SK-N-SH (cell line): ENCODE measurements at regions not wholly inside any gene's neighbourhood (a gene's known extent, or its start where the extent isn't known, plus 50 kb on each side); places are given as distances from the start of the nearest gene placed in this dataset.

ENCODE experiments used
- CTCF ChIA-PET: fragments of 300-600, 350-600 bp; formaldehyde crosslinking; extraction: SDS; loops from one replicate; lab custom pipeline; 2021; lab: Yijun Ruan, JAX
- POLR2A ChIA-PET: fragments of 350-600 bp; sonication (Branson Sonifier 250); formaldehyde crosslinking; extraction: SDS; loops from one replicate; lab custom pipeline; 2020; ENCODE audit warnings: antibody characterized with exemption, inconsistent platforms; lab: Yijun Ruan, JAX
- DNase-seq: peaks from one replicate; pipeline ENCODE4 v3.0.0; 2012
- H2AFZ ChIP-seq: fragments of 200-600 bp; sonication (generic); 2 replicates; pipeline ENCODE4 v1.8.1; 2016; ENCODE audit warnings: antibody characterized with exemption, mild to moderate bottlenecking, low read depth
- H3F3A ChIP-seq: fragments of 200-600 bp; sonication (generic); replicated peaks from 2 replicates; pipeline ENCODE3; 2016; ENCODE audit warnings: antibody characterized with exemption, mild to moderate bottlenecking; ENCODE audit not compliant: insufficient read depth
- H3K27ac ChIP-seq, 2 experiments: fragments of 200-500 bp in 1 of 2; fragments of 200-600 bp in 1 of 2; sonication (Bioruptor generic) in 1 of 2; sonication (generic), shearing (Covaris generic) in 1 of 2; 2 replicates each; pipeline versions ENCODE4 v1.5.1 to v1.6.1; 2014 to 2016; ENCODE audit warnings: low read depth in 2 of 2, inconsistent platforms in 1 of 2, low read length in 1 of 2, mild to moderate bottlenecking in 1 of 2, mixed read lengths in 1 of 2
- H3K27me3 ChIP-seq: fragments of 200-600 bp; sonication (generic), shearing (Covaris generic); 2 replicates; pipeline ENCODE4 v1.6.1; 2016; ENCODE audit warnings: mixed run types; ENCODE audit not compliant: insufficient read depth
- H3K36me3 ChIP-seq, 2 experiments: fragments of 200-500 bp in 1 of 2; fragments of 200-600 bp in 1 of 2; sonication (Bioruptor generic) in 1 of 2; sonication (generic) in 1 of 2; replicated peaks in 1 of 2; 2 replicates each; pipeline versions ENCODE3 to v1.5.1; 2014 to 2016; ENCODE audit warnings: low read length in 1 of 2, mild to moderate bottlenecking in 1 of 2; ENCODE audit not compliant: insufficient read depth in 2 of 2, control insufficient read depth in 1 of 2
- H3K4me1 ChIP-seq, 2 experiments: fragments of 200-500 bp in 1 of 2; fragments of 200-600 bp in 1 of 2; sonication (Bioruptor generic) in 1 of 2; sonication (generic), shearing (Covaris generic) in 1 of 2; 2 replicates each; pipeline versions ENCODE4 v1.5.1 to v1.6.1; 2014 to 2016; ENCODE audit warnings: low read depth in 1 of 2, low read length in 1 of 2, mixed run types in 1 of 2; ENCODE audit not compliant: insufficient read depth in 2 of 2, control insufficient read depth in 1 of 2
- H3K4me2 ChIP-seq: fragments of 200-600 bp; sonication (generic), shearing (Covaris generic); 2 replicates; pipeline ENCODE4 v1.6.1; 2017; ENCODE audit warnings: mixed run types
- H3K4me3 ChIP-seq, 2 experiments: fragments of 200-500 bp in 1 of 2; fragments of 200-600 bp in 1 of 2; sonication (Bioruptor generic) in 1 of 2; sonication (generic), shearing (Covaris generic) in 1 of 2; 2 replicates each; pipeline versions ENCODE4 v1.5.1 to v1.8.1; 2014 to 2016; ENCODE audit warnings: low read depth in 2 of 2, inconsistent platforms in 1 of 2, low read length in 1 of 2, mild to moderate bottlenecking in 1 of 2, mixed read lengths in 1 of 2, moderate library complexity in 1 of 2
- H3K79me2 ChIP-seq: fragments of 200-600 bp; sonication (generic); 2 replicates; pipeline ENCODE4 v1.8.1; 2017; ENCODE audit warnings: mild to moderate bottlenecking; ENCODE audit not compliant: insufficient read depth
- H3K9ac ChIP-seq: fragments of 200-600 bp; sonication (generic); 2 replicates; pipeline ENCODE4 v1.6.1; 2017; ENCODE audit warnings: mixed run types
- H3K9me2 ChIP-seq: fragments of 200-600 bp; sonication (generic); 2 replicates; pipeline ENCODE4 v1.6.1; 2017; ENCODE audit warnings: mixed run types
- H3K9me3 ChIP-seq: fragments of 200-600 bp; sonication (generic); 2 replicates; pipeline ENCODE4 v1.6.1; 2017; ENCODE audit warnings: mixed run types, mild to moderate bottlenecking, moderate library complexity
- H4K20me1 ChIP-seq: fragments of 200-600 bp; sonication (generic); 2 replicates; pipeline ENCODE4 v1.6.1; 2017; ENCODE audit warnings: mild to moderate bottlenecking, mixed run types; ENCODE audit not compliant: insufficient read depth
- CTCF ChIP-seq: fragments of 200-600 bp; sonication (generic); IDR thresholded peaks from 2 replicates; pipeline ENCODE4 v1.6.1; 2017; ENCODE audit warnings: antibody characterized with exemption, mild to moderate bottlenecking, moderate library complexity
- ELF1 ChIP-seq: IDR thresholded peaks from 2 replicates; pipeline ENCODE4 v1.4.0; 2012
- EP300 ChIP-seq, 2 experiments: IDR thresholded peaks; 2 replicates each; pipeline versions ENCODE4 v1.4.0 to v1.6.1; 2012; ENCODE audit warnings: borderline replicate concordance in 1 of 2, low read depth in 1 of 2, low read length in 1 of 2
- FOXM1 ChIP-seq: IDR thresholded peaks from 2 replicates; pipeline ENCODE4 v1.4.0; 2012; ENCODE audit warnings: low read depth, mild to moderate bottlenecking
- GATA2 ChIP-seq: sonication (generic); formaldehyde crosslinking; IDR thresholded peaks from 2 replicates; pipeline ENCODE4 v1.5.0; 2020; ENCODE audit warnings: mild to moderate bottlenecking, missing genetic modification reagents
- JUND ChIP-seq: IDR thresholded peaks from 2 replicates; pipeline ENCODE4 v1.4.0; 2012
- MEF2A ChIP-seq: IDR thresholded peaks from 2 replicates; pipeline ENCODE4 v1.4.0; 2012; ENCODE audit warnings: low read depth, borderline replicate concordance
- NFIC ChIP-seq: IDR thresholded peaks from 2 replicates; pipeline ENCODE4 v1.4.0; 2012; ENCODE audit warnings: borderline replicate concordance
- PBX3 ChIP-seq: IDR thresholded peaks from 2 replicates; pipeline ENCODE4; 2012
- POLR2AphosphoS5 ChIP-seq: IDR thresholded peaks from 2 replicates; pipeline ENCODE4 v1.6.1; 2012; ENCODE audit warnings: low read depth, low read length
- RAD21 ChIP-seq: IDR thresholded peaks from 2 replicates; pipeline ENCODE4 v1.6.1; 2012; ENCODE audit warnings: mild to moderate bottlenecking, low read length
- RCOR1 ChIP-seq: fragments of 150-350 bp; IDR thresholded peaks from 2 replicates; pipeline ENCODE4 v1.6.1; 2017; ENCODE audit warnings: antibody characterized with exemption, low read length
- RXRA ChIP-seq: IDR thresholded peaks from 2 replicates; pipeline ENCODE4 v1.4.0; 2012; ENCODE audit warnings: low read depth, mild to moderate bottlenecking, borderline replicate concordance
- SIN3A ChIP-seq: IDR thresholded peaks from 2 replicates; pipeline ENCODE4 v1.6.1; 2012; ENCODE audit warnings: low read depth, mild to moderate bottlenecking, low read length, moderate library complexity, borderline replicate concordance
- TEAD4 ChIP-seq: IDR thresholded peaks from 2 replicates; pipeline ENCODE4 v1.4.0; 2012; ENCODE audit warnings: mild to moderate bottlenecking, borderline replicate concordance; ENCODE audit not compliant: insufficient read depth
- USF1 ChIP-seq: IDR thresholded peaks from 2 replicates; pipeline ENCODE4 v1.4.0; 2012; ENCODE audit warnings: low read depth, borderline replicate concordance
- WGBS: methylation state at CpG from one replicate; pipeline ENCODE4 v1.1.6; 2017; ENCODE audit warnings: low lambda C conversion rate; 5-methylcytosine and 5-hydroxymethylcytosine counted together
- TF ChIP-seq, protein P1 (sequence below): fragments of 150-350 bp; IDR thresholded peaks from 2 replicates; pipeline ENCODE4 v1.6.1; 2017; ENCODE audit warnings: antibody characterized with exemption, low read length, low read depth, borderline replicate concordance

DNA sequence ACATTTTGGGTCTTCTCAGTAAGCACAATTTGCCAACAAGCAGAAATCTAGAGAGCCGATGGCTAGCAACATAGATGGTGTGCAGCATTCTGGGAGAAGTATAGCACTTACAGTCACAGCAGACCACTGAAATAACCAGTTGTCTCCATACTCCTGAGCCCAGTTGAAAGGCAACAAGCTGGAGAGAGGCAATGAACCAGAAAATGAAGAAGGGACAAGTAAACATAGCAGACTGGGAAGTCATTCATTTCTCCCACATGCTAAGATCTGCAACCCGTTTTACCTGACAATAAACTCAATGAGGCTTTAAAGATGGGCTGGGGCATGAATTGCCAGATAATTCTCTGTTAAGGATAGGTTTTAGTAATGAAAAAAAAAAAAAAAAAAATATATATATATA, 575.6 kb upstream of the GRAMD2B start (continued):
- no peak for TF ChIP-seq CTCF
- TF ChIP-seq EP300 (IDR thresholded peaks at IDR 0.05; ENCODE audit: borderline replicate concordance in 1 of 2, low read depth in 1 of 2, low read length in 1 of 2), result no peak
- TF ChIP-seq MEF2A, result no peak
- no peak for TF ChIP-seq ELF1

DNA sequence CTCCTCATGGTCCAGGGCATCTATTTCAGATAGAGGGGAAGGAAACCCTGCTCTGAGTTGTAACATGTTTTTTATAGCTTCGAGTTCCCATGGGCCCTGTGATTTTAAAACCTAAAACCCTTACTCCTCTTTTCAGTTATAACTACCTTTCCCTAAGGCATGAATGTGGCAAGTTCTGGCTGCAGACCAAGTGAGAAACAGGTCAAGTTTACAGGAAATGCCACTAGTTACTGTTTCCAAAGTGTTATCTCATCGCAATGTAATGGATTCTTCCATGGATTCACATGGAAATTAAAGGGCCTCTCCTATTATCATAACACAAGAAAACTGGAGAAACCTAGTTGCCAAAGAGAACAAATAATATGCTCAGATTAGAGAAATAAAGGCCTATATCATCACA, 574.5 kb upstream of the GRAMD2B start:
- H2AFZ ChIP-seq, result no peak overlapping the region
- no peaks in the 10 kb centered on the region for H3K4me1 ChIP-seq
- no peaks in the 10 kb centered on the region for H3K9me3 ChIP-seq
- no peak overlapping the region for H3K27ac ChIP-seq
- no peaks in the 10 kb centered on the region for H3K36me3 ChIP-seq
- POLR2A ChIA-PET, result no interaction called here
- H4K20me1 ChIP-seq, result no peaks in the 10 kb centered on the region
- H3K9me2 ChIP-seq, result no peaks in the 10 kb centered on the region
- WGBS, result 65% methylated on average over 2 of the region's 2 CpGs
- no peaks in the 10 kb centered on the region for H3F3A ChIP-seq
- H3K79me2 ChIP-seq, result no peaks in the 10 kb centered on the region
- no peak for DNase-seq
- no peak overlapping the region for H3K9ac ChIP-seq
- TF ChIP-seq PBX3 (no peak), RXRA (no peak), POLR2AphosphoS5 (no peak), GATA2 (CRISPR knock-in tag) (no peak), RCOR1 (no peak), CTCF (no peak), RAD21 (no peak), JUND (no peak), SIN3A (no peak), FOXM1 (no peak), USF1 (no peak), TEAD4 (no peak), NFIC (no peak)
- TF ChIP-seq, protein P1, sequence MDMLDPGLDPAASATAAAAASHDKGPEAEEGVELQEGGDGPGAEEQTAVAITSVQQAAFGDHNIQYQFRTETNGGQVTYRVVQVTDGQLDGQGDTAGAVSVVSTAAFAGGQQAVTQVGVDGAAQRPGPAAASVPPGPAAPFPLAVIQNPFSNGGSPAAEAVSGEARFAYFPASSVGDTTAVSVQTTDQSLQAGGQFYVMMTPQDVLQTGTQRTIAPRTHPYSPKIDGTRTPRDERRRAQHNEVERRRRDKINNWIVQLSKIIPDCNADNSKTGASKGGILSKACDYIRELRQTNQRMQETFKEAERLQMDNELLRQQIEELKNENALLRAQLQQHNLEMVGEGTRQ, result no peak
- H3K4me2 ChIP-seq, result no peak overlapping the region
- CTCF ChIA-PET, result no interaction called here
- no peaks in the 10 kb centered on the region for H3K27me3 ChIP-seq
- no peak overlapping the region for H3K4me3 ChIP-seq
